SK-N-MC (cell line): ENCODE measurements at regions not wholly inside any gene's neighbourhood (a gene's known extent, or its start where the extent isn't known, plus 50 kb on each side); places are given as distances from the start of the nearest gene placed in this dataset.

Experiments
- EZH2 ChIP-seq: fragments of 200-600 bp; sonication (generic); IDR thresholded peaks from one replicate; pipeline ENCODE4 v1.6.1; 2017; ENCODE audit warnings: antibody characterized with exemption
- FOXP2 ChIP-seq: optimal IDR thresholded peaks from 2 replicates; pipeline ENCODE3; 2011; ENCODE audit warnings: mild to moderate bottlenecking, moderate library complexity; ENCODE audit not compliant: insufficient read depth; ENCODE audit errors: extremely low read length, control extremely low read depth
- POLR2AphosphoS5 ChIP-seq: IDR thresholded peaks from 2 replicates; pipeline ENCODE4 v1.6.1; 2012; ENCODE audit warnings: mild to moderate bottlenecking, low read depth, low read length, borderline replicate concordance

GRCh38 chr1:168926236-168926635, 180.3 kb upstream of the ATP1B1 start:
- TF ChIP-seq EZH2 (no peak), POLR2AphosphoS5 (no peak), FOXP2 (no peak)
